Liver (tissue), 8 donors: ENCODE measurements at regions not wholly inside any gene's neighbourhood (a gene's known extent, or its start where the extent isn't known, plus 50 kb on each side); places are given as distances from the start of the nearest gene placed in this dataset.

ENCODE experiments used
- DNase-seq: peaks from one replicate; pipeline ENCODE4 v3.0.0-alpha.2; 2017; ENCODE audit warnings: low spot score
- H3K27ac ChIP-seq, 2 donors: one replicate each; pipeline ENCODE4 v1.7.0; 2013; ENCODE audit warnings: inconsistent platforms in 2 of 2, low read length in 2 of 2, control low read depth in 1 of 2, low read depth in 1 of 2, mild to moderate bottlenecking in 1 of 2
- H3K27me3 ChIP-seq, 4 donors: one replicate each; pipeline versions ENCODE4 v1.6.1 to v1.7.0; 2013; ENCODE audit warnings: low read length in 3 of 4, inconsistent platforms in 1 of 4, mild to moderate bottlenecking in 1 of 4, moderate library complexity in 1 of 4; ENCODE audit not compliant: control insufficient read depth in 4 of 4, insufficient read depth in 4 of 4
- H3K36me3 ChIP-seq, 4 donors: one replicate each; pipeline versions ENCODE4 v1.6.1 to v1.7.0; 2013; ENCODE audit warnings: low read length in 3 of 4, mild to moderate bottlenecking in 3 of 4, low read depth in 1 of 4, moderate library complexity in 1 of 4; ENCODE audit not compliant: control insufficient read depth in 4 of 4, insufficient read depth in 3 of 4
- H3K4me1 ChIP-seq, 4 donors: one replicate each; pipeline versions ENCODE4 v1.6.1 to v1.7.0; 2013; ENCODE audit warnings: low read length in 3 of 4, mild to moderate bottlenecking in 3 of 4, moderate library complexity in 1 of 4; ENCODE audit not compliant: control insufficient read depth in 4 of 4, insufficient read depth in 4 of 4
- H3K4me3 ChIP-seq, 3 donors: one replicate each; pipeline versions ENCODE4 v1.6.1 to v1.7.0; 2013; ENCODE audit warnings: low read length in 3 of 3, control low read depth in 1 of 3, low read depth in 1 of 3, mild to moderate bottlenecking in 1 of 3
- H3K9ac ChIP-seq, 2 donors: one replicate each; pipeline ENCODE4 v1.7.0; 2013; ENCODE audit warnings: low read length in 2 of 2, mild to moderate bottlenecking in 2 of 2, moderate library complexity in 2 of 2, control low read depth in 1 of 2, low read depth in 1 of 2
- H3K9me3 ChIP-seq, 4 donors: one replicate each; pipeline versions ENCODE4 v1.6.1 to v1.7.0; 2013; ENCODE audit warnings: low read length in 3 of 4; ENCODE audit not compliant: control insufficient read depth in 4 of 4
- ATF3 ChIP-seq: IDR thresholded peaks from 2 replicates; pipeline ENCODE4 v1.6.1; 2016; ENCODE audit warnings: antibody characterized with exemption
- CTCF ChIP-seq: fragments of 150-350 bp; IDR thresholded peaks from 2 replicates; pipeline ENCODE4 v1.5.1; 2017; ENCODE audit warnings: improper control_type of control experiment, low read depth, low read length; ENCODE audit not compliant: missing input control
- EGR1 ChIP-seq, 2 donors: IDR thresholded peaks; 2 replicates each; pipeline ENCODE4 v1.6.1; 2016 to 2018; ENCODE audit warnings: antibody characterized with exemption in 2 of 2, low read depth in 2 of 2
- FOXA1 ChIP-seq: IDR thresholded peaks from 2 replicates; pipeline ENCODE4 v1.6.1; 2016; ENCODE audit warnings: antibody characterized with exemption
- FOXA2 ChIP-seq: IDR thresholded peaks from 2 replicates; pipeline ENCODE4 v1.6.1; 2016; ENCODE audit warnings: antibody characterized with exemption
- GABPA ChIP-seq, 2 donors: IDR thresholded peaks in 1 of 2; conservative IDR thresholded peaks in 1 of 2; 2 replicates each; pipeline ENCODE4 v1.6.1; 2016; ENCODE audit warnings: antibody characterized with exemption in 2 of 2, mild to moderate bottlenecking in 1 of 2, moderate library complexity in 1 of 2
- HNF4A ChIP-seq, 2 donors: conservative IDR thresholded peaks; 2 replicates each; pipeline ENCODE4 v1.6.1; 2016; ENCODE audit warnings: antibody characterized with exemption in 2 of 2, mild to moderate bottlenecking in 2 of 2
- HNF4G ChIP-seq: IDR thresholded peaks from 2 replicates; pipeline ENCODE4 v1.6.1; 2016; ENCODE audit warnings: antibody characterized with exemption
- JUND ChIP-seq, 2 donors: IDR thresholded peaks; 2 replicates each; pipeline ENCODE4 v1.6.1; 2016; ENCODE audit warnings: antibody characterized with exemption in 2 of 2
- NR2F2 ChIP-seq: IDR thresholded peaks from 2 replicates; pipeline ENCODE4 v1.6.1; 2016; ENCODE audit warnings: antibody characterized with exemption
- RAD21 ChIP-seq, 2 donors: IDR thresholded peaks; 2 replicates each; pipeline ENCODE4 v1.6.1; 2016; ENCODE audit warnings: antibody characterized with exemption in 2 of 2, mild to moderate bottlenecking in 2 of 2
- REST ChIP-seq: IDR thresholded peaks from 2 replicates; pipeline ENCODE4 v1.6.1; 2016; ENCODE audit warnings: antibody characterized with exemption, mild to moderate bottlenecking
- RXRA ChIP-seq, 2 donors: IDR thresholded peaks; 2 replicates each; pipeline ENCODE4 v1.6.1; 2017 to 2018; ENCODE audit warnings: antibody characterized with exemption in 2 of 2, mild to moderate bottlenecking in 1 of 2
- SP1 ChIP-seq: IDR thresholded peaks from 2 replicates; pipeline ENCODE4 v1.6.1; 2018; ENCODE audit warnings: antibody characterized with exemption, mild to moderate bottlenecking
- TAF1 ChIP-seq: conservative IDR thresholded peaks from 2 replicates; pipeline ENCODE4 v1.6.1; 2016; ENCODE audit warnings: antibody characterized with exemption, mild to moderate bottlenecking
- YY1 ChIP-seq: IDR thresholded peaks from 2 replicates; pipeline ENCODE4 v1.6.1; 2016; ENCODE audit warnings: antibody characterized with exemption, mild to moderate bottlenecking
- ZBTB33 ChIP-seq: IDR thresholded peaks from 2 replicates; pipeline ENCODE4 v1.6.1; 2016; ENCODE audit warnings: antibody characterized with exemption
- WGBS: extraction: QIAGEN DNeasy Blood & Tissue Kit; methylation state at CpG from one replicate; pipeline ENCODE4 v1.1.7; 2013; 5-methylcytosine and 5-hydroxymethylcytosine counted together
- donor health status: healthy.
- donor health status: healthy.
- donor health status: healthy.
- donor health status: healthy.
- donor health status: healthy.

- DNase-seq, result no peak
- no peak overlapping the region for H3K9ac ChIP-seq
- TF ChIP-seq TAF1 (no peak), CTCF (no peak), SP1 (no peak), REST (no peak), YY1 (no peak), HNF4A (conservative IDR thresholded peaks at IDR 0.05) (no peak), JUND (IDR thresholded peaks at IDR 0.05) (no peak), FOXA2 (no peak), GABPA (IDR thresholded peaks at IDR 0.05 in 1 of 2, conservative IDR thresholded peaks at IDR 0.05 in 1 of 2) (no peak), ZBTB33 (no peak), HNF4G (no peak), EGR1 (IDR thresholded peaks at IDR 0.05; ENCODE audit: low read depth in 2 of 2) (no peak), RXRA (IDR thresholded peaks at IDR 0.05) (no peak), RAD21 (IDR thresholded peaks at IDR 0.05) (no peak), ATF3 (no peak), NR2F2 (no peak), FOXA1 (no peak)
- no peak overlapping the region for H3K27ac ChIP-seq
- no peak overlapping the region for H3K4me3 ChIP-seq
- 72% methylated on average over 4 of the region's 4 CpGs for WGBS
- H3K36me3 ChIP-seq, result no peaks in the 10 kb centered on the region
- H3K9me3 ChIP-seq, result no peaks in the 10 kb centered on the region
- no peaks in the 10 kb centered on the region for H3K27me3 ChIP-seq
- no peaks in the 10 kb centered on the region for H3K4me1 ChIP-seq
Observed at GRCh38 chr5:20574576-20574975, 586.6 kb upstream of the CDH18 start.

- no peaks in the 10 kb centered on the region for H3K36me3 ChIP-seq
- no peak overlapping the region for H3K4me3 ChIP-seq
- H3K9ac ChIP-seq, result no peak overlapping the region
- no peaks in the 10 kb centered on the region for H3K27me3 ChIP-seq
- H3K9me3 ChIP-seq, result no peaks in the 10 kb centered on the region
- no peak overlapping the region for H3K27ac ChIP-seq
- H3K4me1 ChIP-seq, result no peaks in the 10 kb centered on the region
- no peak for DNase-seq
- TF ChIP-seq CTCF, result no peak
- TF ChIP-seq RAD21 (IDR thresholded peaks at IDR 0.05), result no peak
- TF ChIP-seq REST, result no peak
- TF ChIP-seq JUND (IDR thresholded peaks at IDR 0.05), result no peak
- TF ChIP-seq RXRA (IDR thresholded peaks at IDR 0.05), result no peak
- no peak for TF ChIP-seq SP1
- TF ChIP-seq EGR1 (IDR thresholded peaks at IDR 0.05; ENCODE audit: low read depth in 2 of 2), result no peak
- no peak for TF ChIP-seq FOXA2
- no peak for TF ChIP-seq HNF4G
- TF ChIP-seq ATF3, result no peak
- TF ChIP-seq GABPA (IDR thresholded peaks at IDR 0.05 in 1 of 2, conservative IDR thresholded peaks at IDR 0.05 in 1 of 2), result no peak
- TF ChIP-seq FOXA1, result no peak
- TF ChIP-seq HNF4A (conservative IDR thresholded peaks at IDR 0.05), result no peak
Observed at GRCh38 chr5:20572614-20573013, 584.6 kb upstream of the CDH18 start.
